ENCODE measurements at regions not wholly inside any gene's neighbourhood (a gene's known extent, or its start where the extent isn't known, plus 50 kb on each side); places are given as distances from the start of the nearest gene placed in this dataset.
"Not testable (repeated sequence)": the region's sequence is repeated elsewhere in the genome, so short reads cannot be mapped to it uniquely, and the experiment has no call there.

DNA sequence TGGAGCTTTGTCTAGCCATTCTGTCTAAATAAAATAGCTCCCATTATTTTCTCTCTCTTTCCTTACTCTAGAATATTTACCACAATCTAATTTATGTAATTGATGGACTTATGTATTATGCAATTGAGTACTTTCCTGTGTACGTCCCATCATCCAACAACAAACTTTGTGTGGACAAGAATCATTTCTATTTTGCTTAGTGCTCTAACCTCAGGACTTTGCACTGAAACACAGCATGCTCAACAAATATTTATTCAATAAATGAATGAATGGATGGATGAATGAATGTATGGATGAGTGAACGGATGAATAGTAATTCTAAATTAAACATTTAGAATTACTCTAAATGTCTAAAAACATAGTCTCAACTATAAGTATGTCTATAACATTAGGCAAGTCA is 115.2 kb upstream of the RORA start:
- TF ChIP-seq, protein P1, sequence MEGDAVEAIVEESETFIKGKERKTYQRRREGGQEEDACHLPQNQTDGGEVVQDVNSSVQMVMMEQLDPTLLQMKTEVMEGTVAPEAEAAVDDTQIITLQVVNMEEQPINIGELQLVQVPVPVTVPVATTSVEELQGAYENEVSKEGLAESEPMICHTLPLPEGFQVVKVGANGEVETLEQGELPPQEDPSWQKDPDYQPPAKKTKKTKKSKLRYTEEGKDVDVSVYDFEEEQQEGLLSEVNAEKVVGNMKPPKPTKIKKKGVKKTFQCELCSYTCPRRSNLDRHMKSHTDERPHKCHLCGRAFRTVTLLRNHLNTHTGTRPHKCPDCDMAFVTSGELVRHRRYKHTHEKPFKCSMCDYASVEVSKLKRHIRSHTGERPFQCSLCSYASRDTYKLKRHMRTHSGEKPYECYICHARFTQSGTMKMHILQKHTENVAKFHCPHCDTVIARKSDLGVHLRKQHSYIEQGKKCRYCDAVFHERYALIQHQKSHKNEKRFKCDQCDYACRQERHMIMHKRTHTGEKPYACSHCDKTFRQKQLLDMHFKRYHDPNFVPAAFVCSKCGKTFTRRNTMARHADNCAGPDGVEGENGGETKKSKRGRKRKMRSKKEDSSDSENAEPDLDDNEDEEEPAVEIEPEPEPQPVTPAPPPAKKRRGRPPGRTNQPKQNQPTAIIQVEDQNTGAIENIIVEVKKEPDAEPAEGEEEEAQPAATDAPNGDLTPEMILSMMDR (IDR thresholded peaks at IDR 0.05; ENCODE audit: insufficient read depth, low read depth, low read length, missing control alignments): no peak
- no peak overlapping the region for H3K4me3 ChIP-seq (ENCODE audit: low read length)
- DNase-seq (ENCODE audit: low read depth): no peak

DNA sequence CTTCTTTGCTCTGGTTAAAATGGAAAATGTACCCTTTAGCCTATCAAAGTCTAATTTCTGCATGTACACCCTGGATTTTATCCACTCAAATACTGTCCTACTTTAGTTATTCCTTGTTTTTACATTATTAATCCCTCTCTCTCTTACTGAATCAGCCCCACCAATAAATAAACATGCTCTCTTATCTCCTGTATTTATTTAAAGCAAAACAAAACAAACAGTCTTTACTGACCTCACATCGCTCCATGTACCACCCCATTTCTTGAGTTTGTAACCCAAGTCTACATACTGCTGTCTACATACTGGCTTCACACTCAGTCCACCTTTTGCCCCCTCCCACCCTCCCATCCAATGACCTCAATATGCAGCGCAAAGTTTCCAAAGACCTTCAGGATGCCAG is 113.3 kb upstream of the RORA start:
- no peak for DNase-seq (ENCODE audit: low read depth)
- TF ChIP-seq, protein P1 (IDR thresholded peaks at IDR 0.05; ENCODE audit: insufficient read depth, low read depth, low read length, missing control alignments): no peak
- no peak overlapping the region for H3K4me3 ChIP-seq (ENCODE audit: low read length)

DNA sequence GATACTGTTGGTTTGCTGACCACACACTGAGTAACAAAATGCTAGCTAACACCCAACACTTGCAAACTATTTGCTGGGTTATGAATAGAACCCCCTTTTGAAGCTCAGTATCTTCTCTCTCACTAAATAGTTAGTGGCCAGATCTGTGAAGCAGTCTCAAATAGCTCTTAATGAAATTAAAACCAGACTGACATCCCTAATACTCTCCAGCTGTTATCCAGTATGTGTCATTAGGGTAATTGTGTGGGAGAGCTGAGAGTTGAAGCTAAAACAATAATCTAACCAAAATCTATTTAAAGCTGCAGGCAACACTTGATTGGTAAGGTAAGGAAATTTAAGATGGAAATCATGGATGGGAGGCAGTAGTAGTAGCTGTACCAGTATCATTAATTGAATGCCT is 110.4 kb upstream of the RORA start:
- H3K4me3 ChIP-seq (ENCODE audit: low read length): no peak overlapping the region
- TF ChIP-seq, protein P1 (IDR thresholded peaks at IDR 0.05; ENCODE audit: insufficient read depth, low read depth, low read length, missing control alignments): no peak
- no peak for DNase-seq (ENCODE audit: low read depth)

DNA sequence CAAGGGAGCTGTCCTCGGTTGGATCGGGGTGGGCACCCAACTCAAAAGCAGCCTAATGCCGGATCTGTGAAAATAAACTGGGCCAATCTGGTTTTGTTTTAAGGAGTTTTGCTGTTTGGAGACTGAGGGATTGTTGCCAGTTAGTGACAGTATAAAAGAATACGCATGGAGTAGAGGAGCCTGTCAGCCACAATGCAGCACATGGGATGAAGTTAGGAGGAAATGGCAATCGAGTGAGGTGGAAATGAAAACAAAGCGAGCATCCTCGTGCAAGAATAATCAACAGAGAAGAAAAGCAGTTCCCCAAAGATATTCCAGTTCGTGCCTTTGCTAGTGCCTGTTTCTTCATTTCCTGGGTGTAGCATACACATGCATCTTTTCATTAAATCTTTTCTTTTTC is 108.4 kb upstream of the RORA start:
- TF ChIP-seq, protein P1 (IDR thresholded peaks at IDR 0.05; ENCODE audit: insufficient read depth, low read depth, low read length, missing control alignments): no peak
- DNase-seq (ENCODE audit: low read depth): no peak
- H3K4me3 ChIP-seq (ENCODE audit: low read length): no peak overlapping the region

DNA sequence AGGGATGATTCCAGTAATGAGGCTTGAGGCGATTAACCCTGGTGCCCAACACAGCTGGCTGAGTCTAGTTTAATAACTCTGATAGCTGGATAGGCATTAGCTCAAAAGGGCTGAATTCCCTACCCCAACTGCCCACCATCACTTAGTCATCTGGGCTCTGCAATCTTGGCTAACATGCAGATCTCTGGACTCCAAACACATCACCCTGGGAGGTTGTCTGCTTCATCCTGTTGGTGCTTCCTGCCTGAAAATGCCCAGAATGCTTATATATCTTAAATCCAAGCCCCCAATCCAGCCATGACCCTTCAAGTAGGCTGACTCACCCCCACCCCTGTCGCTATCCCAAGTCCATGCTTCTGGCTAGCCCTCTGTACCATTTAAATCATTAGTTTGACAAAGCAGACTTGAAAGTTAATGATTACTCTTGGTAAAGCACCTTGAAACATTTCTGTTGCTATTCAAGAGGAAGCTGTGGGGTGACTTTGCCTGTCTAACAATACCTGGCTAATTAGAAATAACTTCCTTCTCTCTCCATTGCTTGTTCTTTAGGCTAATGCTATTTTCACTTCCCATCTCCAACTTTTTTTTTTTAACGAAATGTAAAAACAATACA is 107.0 kb upstream of the RORA start:
- no peak overlapping the region for H3K4me3 ChIP-seq (ENCODE audit: low read length)
- TF ChIP-seq, protein P1 (IDR thresholded peaks at IDR 0.05; ENCODE audit: insufficient read depth, low read depth, low read length, missing control alignments): no peak
- DNase-seq (ENCODE audit: low read depth): no peak

DNA sequence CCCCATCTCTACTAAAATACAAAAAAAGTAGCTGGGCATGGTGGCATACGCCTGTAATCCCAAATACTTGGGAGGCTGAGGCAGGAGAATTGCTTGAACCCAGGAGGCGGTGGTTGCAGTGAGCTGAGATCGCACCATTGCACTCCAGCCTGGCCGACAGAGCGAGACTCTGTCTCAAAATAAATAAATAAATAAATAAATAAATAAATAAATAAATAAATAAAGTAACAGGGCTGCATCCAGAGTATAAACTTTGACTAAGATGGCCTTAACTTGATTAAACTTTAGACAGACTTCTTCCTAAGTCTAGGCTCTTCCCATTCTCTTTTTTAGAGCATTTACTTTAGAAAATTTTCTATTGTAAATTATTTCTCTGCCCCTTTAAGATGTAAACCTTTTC is 105.6 kb upstream of the RORA start:
- not testable (repeated sequence) for H3K4me3 ChIP-seq (ENCODE audit: low read length); DNase-seq (ENCODE audit: low read depth)

DNA sequence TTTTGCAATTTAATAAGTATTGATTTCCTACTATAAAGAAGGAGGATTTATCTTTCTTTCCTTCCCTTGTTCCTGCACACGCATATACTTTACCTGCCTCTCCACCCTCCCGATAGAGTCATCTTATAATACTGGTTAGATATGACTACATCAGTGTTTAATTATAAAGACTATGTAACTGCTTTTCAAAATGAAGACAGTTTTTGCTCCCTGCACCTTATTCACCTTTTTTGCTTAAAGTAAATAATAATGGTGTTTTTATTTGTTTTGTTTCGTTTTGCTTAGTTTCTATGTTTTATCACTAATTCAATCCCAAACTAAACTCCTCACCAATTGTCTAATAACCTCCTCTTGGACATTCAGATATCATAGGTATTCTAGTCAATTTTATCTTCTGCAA is 101.9 kb upstream of the RORA start:
- H3K4me3 ChIP-seq (ENCODE audit: low read length): no peak overlapping the region
- DNase-seq (ENCODE audit: low read depth): no peak
- TF ChIP-seq, protein P1 (IDR thresholded peaks at IDR 0.05; ENCODE audit: insufficient read depth, low read depth, low read length, missing control alignments): no peak

Measured in epithelial cell of esophagus (primary cell).